Hepatic stellate cell (primary cell): ENCODE measurements at regions not wholly inside any gene's neighbourhood (a gene's known extent, or its start where the extent isn't known, plus 50 kb on each side); places are given as distances from the start of the nearest gene placed in this dataset.
"Not testable (repeated sequence)": the region's sequence is repeated elsewhere in the genome, so short reads cannot be mapped to it uniquely, and the experiment has no call there.

Source experiments
- DNase-seq: peaks from one replicate; pipeline ENCODE4 v3.0.0; 2011; ENCODE audit warnings: low spot score

DNA sequence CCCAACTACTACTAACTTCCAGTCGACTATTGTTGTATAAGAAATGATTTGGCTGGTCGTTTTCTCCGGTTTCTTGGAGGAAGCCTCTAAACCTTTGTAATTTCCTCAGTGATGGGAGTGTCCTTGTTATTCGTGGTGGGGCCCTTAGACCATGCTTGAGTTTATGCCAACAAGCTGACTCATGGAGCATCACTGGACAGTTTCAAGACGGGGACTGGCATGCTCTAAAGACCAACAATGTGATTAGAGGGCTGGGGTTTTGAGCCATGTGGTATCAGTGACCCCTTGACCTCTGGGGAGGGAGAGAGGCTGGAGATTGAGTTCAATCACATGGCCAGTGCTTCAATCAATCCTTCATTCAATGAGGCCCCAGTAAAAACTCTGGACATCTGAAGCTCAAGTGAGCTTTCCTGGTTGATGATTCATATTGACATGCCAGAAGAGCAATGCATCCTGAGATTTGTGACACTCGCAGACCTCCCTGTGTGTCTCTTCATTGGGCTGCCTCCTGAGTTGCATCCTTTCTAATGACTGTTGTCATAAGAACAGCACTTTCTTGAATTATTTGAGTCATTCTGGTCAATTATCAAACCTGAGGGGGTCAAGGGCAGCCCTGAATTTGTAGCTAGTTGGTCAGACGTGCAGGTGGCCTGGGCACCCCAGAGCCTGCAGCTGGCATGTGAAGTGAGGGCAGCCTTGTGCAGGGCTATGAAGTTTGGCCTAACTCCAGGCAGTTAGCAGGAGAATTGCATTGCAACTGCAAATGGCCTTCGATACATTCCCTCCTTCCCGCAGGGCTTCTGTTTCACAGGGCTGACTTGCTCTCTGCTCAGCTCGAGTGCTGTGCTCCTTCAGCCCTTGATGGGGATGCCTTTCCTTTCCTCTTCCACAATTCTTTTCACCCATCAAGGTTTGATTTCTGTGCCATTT is 246.5 kb downstream of the FGF9 start:
- no peak for DNase-seq

DNA sequence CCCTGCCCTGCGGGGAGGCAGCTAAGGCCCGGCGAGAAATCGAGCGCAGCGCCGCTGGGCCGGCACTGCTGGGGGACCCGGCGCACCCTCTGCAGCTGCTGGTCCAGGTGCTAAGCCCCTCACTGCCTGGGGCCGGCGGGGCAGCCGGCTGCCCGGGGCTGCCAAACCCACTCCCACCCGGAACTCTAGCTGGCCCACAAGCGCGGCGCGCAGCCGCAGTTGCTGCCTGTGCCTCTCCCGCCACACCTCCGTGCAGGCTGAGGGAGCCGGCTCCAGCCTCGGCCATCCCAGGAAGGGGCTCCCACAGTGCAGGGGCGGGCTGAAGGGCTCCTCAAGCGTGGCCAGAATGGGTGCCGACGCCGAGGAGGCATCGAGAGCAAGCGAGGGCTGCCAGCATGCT is 249.9 kb downstream of the FGF9 start:
- DNase-seq, result not testable (repeated sequence)

DNA sequence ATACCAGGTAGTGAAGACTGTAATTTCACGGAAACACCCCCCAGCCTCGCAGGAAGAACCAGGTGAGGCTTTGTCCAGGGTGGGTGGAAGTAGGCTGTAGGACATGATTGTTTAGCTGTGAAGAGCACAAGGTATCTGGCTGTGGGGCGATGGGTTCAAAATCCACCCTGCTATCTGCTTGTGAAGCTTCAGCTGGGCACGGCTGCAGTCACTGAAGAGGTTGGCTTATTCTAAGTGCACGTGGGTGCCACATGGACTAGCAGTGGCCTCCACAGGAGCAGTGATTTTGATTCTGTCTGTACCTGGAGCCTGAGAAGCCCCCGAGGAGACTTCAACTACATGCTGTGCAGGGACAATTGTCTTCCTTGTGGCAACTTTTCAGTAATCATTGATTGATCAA is 254.1 kb downstream of the FGF9 start:
- DNase-seq, result no peak

DNA sequence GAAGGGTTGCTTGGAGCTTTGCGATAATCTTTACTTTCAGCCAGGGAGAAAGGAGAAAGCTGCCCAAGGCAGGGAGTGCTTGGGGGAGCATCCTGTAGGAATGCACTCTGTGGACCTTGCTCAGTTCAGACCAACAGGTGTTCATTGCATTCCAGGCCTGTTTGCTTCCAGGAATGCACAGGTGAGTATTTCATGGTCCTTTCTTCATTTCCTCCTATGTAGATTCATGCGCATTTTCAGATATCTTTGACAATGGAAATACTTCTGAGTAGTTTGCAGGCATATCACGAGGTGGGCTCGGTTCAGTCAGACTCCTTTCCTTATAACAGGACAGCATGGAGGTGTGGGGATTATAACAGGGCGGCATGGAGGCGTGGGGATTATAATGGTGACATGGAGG is 254.8 kb downstream of the FGF9 start:
- DNase-seq, result no peak

DNA sequence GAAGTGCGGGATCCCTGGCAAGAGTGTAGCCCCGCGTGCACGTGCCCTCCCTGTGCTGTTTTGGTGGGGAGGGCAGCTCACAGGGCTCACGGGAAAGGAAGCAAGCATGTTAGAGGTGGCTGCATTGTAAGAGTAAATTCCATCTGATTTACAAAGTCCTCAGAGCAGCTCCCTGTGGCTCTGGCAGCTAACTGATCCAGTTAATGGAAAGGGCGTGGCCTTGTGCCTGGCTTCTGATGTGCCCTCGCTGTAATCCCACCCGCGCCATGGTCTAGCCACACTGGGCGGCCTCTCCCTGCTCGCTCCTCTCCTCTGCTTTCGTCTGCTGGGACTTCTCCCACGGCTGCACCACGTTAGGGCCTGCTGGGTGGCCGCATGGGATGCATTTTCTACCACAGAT is 258.5 kb downstream of the FGF9 start:
- no peak for DNase-seq

DNA sequence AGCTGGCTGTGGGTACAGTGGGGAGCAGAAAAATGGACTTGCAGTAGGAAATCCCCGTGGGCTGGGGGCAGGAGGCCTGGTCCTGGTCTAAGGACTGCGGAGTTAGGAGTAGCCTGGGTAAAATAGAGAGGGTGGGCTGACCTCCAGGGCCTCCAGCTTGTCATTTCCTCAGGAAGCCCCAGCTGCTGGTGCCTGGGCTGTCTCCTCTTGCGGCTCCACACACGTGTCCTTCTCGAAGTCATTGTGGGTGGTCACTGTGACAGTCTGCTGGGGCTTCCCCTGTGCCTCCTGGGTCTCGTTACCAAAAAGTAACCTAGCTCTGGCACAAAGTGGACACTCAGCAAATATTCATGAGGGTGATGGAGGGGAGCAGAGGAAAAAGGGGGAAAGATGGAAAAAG is 259.7 kb downstream of the FGF9 start:
- DNase-seq, result no peak

DNA sequence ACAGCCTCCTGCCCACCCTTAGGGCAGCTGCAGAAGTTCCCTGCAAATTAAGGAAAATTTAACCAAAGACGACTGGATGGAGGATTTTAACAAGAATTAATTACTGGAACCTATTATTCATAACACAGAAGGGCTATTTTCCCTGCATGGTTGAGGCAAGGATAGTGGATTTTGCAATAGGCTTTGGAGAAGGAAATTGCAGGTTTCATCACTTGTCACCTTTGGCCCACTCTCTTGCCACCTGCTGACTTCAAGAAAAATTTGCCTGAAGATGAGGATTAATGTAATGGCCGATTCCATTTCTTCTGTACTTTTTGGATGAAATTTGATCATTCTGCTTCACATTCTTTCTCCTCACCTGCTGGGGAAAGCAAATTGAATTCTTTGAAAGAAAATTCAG is 261.7 kb downstream of the FGF9 start:
- no peak for DNase-seq

DNA sequence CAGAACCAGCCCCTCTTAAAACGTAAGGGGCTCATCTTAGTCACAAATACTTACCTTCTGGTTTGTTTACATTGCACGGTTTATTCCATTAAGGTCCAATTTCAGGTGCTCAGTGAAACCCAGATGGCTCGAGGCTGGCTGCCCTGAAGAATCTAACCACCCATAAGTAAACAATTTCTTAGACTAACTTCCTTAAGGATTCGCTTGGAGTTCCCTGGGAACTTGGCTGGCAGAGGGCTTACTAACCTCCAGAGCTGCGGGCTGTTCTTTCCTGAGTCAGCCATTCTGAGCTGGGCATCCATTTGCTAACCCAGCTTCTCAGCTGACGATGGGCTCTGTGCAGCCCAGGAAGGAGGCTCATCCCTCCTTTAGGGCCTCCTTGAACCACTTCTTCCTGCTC is 262.1 kb downstream of the FGF9 start:
- no peak for DNase-seq

DNA sequence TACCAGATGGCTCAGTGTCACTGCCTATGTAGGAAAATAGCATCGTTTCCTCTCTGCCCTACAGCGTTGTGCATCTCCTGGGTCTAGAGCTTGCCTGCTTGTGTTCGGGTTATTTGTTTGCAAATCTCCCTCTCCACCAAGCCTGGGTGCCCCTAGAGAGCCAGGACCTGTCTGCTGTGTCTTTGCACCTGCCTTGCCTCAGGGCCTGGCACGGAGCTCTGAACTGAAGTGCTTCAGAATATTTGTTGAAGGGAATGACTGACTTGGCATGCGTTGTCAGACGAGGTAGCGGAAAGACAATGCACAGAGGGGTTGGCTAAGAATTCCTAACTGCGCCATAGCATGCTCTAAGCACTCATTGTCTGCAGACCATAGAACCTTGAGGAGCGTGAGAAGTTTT is 263.4 kb downstream of the FGF9 start:
- DNase-seq, result no peak

DNA sequence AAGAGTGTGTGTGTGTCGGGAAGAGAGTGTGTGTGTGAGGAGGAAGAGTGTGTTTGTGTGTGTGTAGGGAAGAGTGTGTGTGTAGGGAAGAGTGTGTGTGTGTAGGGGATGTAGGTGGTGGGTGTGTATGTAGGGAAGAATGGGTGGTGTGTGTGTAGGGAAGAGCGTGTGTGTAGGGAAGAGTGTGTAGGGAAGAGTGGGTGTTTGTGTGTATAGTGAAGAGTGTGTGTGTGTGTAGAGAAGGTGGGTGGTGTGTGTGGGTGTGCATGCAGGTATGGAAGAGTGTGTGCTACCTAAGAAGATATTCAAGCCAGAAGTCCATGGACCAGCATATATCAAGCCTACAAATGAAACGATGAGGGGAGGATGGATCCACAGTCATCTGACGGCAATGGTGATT is 265.8 kb downstream of the FGF9 start:
- DNase-seq, result no peak

DNA sequence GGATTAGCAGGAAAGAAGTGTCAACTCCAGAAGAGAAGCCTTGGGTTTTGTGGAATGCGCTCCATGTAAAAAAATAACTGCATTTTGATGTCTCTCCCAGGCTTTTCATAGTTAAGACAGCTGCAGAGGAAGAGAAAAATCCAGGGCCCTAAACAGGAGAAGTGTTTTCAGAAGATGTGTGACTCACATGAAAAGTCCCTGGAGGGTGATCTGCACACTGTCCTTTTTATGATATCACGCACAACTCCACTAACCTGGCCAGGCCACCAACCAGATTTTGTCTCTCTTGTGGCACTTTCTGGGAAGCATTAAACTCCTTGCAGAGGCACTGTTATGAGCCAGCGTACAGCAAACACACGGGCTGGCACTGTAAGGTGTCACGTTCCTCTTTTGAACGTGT is 267.3 kb downstream of the FGF9 start:
- no peak for DNase-seq

DNA sequence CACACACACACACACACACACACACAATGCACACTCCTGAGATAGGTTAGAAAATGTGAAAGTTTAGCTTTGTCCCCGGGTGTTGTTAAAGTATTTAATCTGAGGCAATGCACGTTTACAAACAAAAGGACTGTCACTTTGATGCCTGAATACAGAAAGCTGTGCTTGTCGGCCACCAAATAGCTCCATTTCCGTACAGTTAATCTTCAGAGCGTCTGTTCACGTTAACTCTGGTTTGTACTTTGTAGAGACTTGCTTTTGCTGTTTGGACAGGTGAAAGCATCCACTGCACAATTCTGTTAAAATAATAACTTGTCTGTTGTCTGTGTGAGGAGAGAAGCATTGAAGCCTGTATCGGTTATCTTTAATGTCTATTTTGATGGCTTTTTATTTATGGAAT is 267.8 kb downstream of the FGF9 start:
- DNase-seq, result no peak

DNA sequence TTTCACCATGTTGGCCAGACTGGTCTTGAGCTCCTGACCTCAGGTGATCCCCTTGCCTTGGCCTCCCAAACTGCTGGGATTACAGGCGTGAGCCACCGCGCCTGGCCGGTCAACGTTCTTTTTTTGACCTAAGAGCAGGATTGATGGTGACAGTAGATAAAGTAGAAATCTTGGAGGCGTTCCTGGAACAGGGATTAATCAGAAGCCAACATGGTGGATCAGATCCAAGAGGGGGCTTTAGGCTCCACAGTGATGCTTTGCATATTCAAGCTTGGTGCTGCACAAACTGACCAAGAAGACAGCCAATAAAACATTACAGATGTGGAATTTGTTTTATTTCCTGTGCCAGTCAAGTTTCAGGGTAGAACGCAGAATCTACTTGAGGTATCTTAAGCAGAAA is 271.2 kb downstream of the FGF9 start:
- DNase-seq, result no peak

DNA sequence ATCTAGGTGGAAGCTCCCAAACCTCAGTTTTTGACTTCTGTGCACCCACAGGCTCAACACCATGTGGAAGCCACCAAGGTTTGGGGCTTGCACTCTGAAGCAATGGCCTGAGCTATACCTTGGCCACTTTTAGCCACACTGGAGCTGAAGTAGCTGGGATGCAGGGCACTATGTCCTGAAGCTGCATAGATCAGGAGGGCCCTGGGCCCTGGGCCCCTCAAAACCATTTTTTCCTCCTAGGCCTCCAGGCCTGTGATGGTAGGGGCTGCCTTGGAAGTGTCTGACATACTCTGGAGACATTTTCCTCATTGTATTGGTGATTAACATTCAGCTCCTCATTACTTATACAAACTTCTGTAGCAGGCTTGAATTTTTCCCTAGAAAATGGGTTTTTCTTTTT is 273.7 kb downstream of the FGF9 start:
- DNase-seq, result no peak

DNA sequence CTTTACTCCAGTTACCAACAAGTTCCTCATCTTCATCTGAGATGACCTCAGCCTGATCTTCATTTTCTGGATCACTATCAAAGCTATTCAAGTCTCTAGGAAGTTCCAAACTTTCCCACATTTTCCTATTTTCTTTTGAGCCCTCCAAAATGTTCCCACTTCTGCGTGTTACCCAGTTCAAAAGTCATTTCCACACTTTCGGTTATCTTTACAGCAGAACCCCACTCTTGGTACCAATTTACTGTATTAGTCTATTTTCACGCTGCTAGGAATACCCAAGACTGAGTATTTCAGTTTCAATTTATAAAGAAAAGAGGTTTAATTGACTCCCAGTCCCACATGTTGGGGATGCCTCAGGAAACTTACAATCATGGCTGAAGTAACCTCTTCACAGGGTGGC is 274.3 kb downstream of the FGF9 start:
- DNase-seq, result no peak

DNA sequence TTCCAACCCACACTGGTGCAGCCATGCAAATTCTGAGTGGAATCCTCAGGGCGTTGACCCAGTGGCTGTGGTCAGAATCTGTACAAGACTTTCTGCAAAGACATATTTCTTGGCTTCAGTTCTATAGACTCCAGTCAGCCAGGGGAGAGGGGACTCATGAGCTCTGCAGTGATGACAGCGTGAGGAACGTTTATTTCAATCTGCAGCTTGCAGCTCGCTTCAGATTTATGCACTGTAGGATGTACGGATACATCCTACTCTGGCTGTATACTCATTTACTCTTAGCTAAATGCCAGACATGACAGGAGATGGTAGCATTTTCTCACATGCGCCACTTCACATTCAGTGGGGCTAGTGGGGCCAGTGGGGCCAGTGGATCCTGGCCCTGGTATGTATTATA is 276.1 kb downstream of the FGF9 start:
- no peak for DNase-seq

DNA sequence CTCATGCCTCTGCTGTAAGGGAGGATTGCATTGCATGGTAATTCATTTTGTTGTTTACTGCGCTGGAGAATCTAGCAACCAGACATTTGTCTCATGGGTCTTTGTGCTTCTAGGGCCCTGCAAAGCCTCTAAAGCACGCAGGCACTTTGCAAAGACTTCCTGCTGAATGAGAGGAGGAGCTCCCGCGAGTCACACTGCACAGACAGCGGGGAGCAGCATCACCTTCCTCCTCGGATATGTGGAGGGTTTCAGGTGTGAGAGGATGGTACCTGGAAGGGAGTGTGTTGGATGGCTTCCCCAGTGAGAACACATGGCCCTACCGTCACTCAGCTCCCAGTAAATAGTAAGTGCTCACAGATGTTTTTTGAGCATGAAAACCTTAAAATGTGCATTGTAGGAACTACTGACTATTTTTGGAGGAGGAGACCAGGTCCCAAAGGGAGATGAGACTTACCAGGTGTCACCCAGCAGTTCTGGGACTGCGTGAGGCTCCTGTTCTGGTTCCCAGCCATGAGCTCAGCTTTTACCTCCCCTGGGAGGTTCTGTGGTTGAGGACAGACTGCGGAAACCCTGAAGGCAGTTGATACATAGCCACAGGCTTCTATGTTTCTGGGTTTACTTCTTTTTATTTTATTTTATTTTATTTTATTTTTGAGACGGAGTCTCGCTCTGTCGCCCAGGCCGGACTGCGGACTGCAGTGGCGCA is 278.0 kb downstream of the FGF9 start:
- DNase-seq, result no peak

DNA sequence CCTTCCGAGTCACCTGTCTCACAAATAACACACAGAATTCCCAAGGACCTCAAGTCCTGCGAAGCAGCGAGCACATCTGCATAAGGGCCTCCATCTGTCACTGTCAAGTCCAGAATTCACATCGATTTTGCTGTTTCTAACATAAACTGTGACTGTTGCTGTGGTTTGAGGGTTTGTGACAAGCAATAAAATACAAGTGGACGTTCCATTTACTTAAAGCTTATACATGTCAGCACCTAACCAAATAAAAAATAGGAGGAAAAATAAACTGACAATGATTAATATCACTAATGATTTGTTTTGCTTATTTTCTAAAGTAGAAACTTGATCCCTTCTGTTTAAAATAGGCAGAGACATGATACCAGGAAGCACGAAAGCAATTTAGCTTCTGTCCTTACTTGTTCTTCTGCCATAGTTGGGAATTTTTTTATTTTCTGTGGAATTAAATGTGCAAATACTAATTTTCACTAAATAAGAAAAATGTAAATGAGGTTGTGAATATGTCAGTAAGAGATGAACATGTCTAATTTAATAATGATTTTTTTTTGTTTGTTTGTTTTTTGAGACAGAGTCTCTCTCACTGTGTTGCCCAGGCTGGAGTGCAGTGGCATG is 279.1 kb downstream of the FGF9 start:
- no peak for DNase-seq

DNA sequence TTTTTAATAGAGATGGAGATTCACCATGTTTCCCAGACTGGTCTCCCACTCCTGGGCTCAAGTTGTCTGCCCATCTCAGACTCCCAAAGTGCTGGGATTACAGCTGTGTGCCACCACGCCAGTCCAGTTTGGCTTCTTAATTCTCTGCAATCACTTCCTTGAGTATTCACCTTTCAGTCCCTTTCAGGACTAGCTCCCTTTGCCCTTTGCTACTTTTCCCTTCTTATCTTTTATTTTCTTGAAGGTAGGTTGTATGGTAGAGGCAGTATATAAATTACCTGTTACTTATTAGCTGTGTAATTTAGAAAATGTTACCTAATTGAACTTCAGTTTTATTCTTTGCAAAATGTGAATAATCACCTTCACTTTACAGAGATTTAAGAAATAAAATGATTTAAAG is 285.8 kb downstream of the FGF9 start:
- no peak for DNase-seq

DNA sequence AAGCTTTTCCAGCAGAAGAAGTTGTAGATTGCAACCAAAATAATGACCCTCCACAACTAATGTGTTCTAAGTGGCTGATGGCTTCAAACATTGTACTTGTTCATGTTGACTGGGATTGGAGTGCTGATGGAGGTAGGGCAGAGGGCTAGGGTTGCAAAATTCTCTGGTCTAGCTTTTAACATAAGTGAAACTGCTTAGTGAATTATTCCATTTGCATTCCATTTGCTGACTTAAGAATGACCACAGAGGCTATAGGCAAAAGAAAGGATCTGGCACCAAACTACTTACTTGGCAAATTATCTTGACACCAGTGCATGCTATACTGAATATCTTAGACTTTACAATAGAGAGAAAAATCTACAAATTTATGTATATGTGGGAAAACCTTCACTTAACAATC is 287.0 kb downstream of the FGF9 start:
- DNase-seq, result no peak

DNA sequence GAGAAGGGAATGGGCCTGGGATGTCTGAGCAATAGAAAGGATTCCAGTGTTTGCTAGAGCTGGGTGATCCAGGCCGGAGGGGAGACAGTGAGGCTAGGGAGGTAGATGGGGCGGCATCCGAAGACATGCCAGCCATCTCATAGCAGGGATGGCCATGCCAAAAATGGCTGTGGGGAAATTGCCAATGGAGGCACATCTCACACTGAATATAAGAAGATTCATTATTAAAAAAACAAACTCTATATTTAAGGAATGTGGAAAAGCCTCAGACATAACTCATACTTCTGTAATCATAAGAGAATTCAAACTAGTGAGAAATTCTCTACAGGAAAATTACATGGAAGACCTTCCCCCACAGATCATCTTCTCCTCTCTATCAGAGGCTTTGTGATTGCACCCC is 289.2 kb downstream of the FGF9 start:
- no peak for DNase-seq

DNA sequence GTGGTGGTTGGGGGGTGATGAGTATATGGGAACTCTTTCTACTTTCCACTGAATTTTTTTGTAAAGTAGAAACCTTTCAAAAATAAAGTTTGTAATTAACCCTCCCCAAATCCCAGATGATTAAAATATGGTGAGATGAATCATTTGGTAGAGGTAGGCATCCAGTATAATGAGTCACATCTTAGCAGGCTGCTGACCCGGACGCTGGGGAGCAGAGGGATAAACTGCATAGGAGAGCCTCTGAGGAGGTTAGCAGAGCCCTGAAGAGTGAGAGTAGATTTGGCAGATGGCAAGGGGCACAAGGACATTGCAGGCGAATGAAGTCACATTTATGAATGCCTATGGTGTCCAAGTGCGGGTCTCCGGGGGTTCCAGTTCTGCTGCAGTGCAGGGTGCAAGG is 293.8 kb downstream of the FGF9 start:
- DNase-seq, result no peak

DNA sequence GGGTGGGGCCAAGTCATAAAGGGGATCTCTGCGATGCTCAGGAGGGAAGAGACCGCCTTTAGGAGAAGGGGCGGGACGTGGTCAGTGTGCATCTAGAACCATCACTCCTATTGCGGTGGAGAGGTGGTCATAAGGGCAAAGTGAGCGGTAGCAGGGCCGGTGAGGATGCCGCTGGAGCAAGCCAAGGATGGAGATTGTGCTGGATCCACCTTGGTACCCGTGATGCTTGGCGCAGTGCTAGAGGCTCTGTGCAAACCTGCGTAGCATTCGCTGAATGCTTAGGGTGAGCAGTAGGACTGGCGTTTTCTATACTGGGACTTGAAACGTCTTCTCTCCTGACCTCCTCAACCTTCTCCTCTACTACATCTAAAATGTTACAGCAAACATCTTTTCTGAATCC is 294.2 kb downstream of the FGF9 start:
- DNase-seq, result no peak
